ENCODE measurements at regions not wholly inside any gene's neighbourhood (a gene's known extent, or its start where the extent isn't known, plus 50 kb on each side); places are given as distances from the start of the nearest gene placed in this dataset.

- CTCF ChIA-PET (ENCODE audit: low intra/inter-chr PET ratio), result no interaction called here
- no peaks in the 10 kb centered on the region for H3K9me3 ChIP-seq (replicated peaks; ENCODE audit: control insufficient read depth, insufficient read depth, low read depth, low read length)
- H2AFZ ChIP-seq (ENCODE audit: low read depth, low read length), result no peak overlapping the region
- no peaks in the 10 kb centered on the region; the same call in 1 of the 2 replicates for H4K20me1 ChIP-seq (replicated peaks; ENCODE audit: control insufficient read depth, insufficient read depth, low read length)
- H3K27me3 ChIP-seq (ENCODE audit: control insufficient read depth in 2 of 2, insufficient read depth in 2 of 2, low read length in 2 of 2), result peaks cover 7 to 48% of the 10 kb centered on the region in 2 experiments; a peak in 4 of 5 replicates
- WGBS (ENCODE audit: insufficient coverage, low coverage, missing lambda C conversion rate), result 3% methylated on average over 7 of the region's 7 CpGs
- no peaks in the 10 kb centered on the region for H3K79me2 ChIP-seq (ENCODE audit: control insufficient read depth, insufficient read depth, low read length)
- no peak overlapping the region for H3K9ac ChIP-seq (ENCODE audit: insufficient read depth in 1 of 2, low read depth in 2 of 2, low read length in 2 of 2)
- H3K4me1 ChIP-seq (replicated peaks in 1 of 2; ENCODE audit: control insufficient read depth in 2 of 2, insufficient read depth in 2 of 2, low read length in 2 of 2), result no peaks in the 10 kb centered on the region
- in situ Hi-C loops (cut with MboI), result no loop called here
- H3K9me1 ChIP-seq (ENCODE audit: control insufficient read depth, insufficient read depth, low read length), result no peaks in the 10 kb centered on the region
- ATAC-seq (no peak), DNase-seq (ENCODE audit: extremely low read depth in 1 of 4, low spot score in 3 of 4) (no peak), FAIRE-seq (no peak)
- POLR2A ChIA-PET, result no interaction called here
- no peak overlapping the region for H3K4me2 ChIP-seq (ENCODE audit: insufficient read depth, low read length)
- no peak overlapping the region for H3K4me3 ChIP-seq
- no TSS peak for BruUV-seq (replicated peaks)
- H3K36me3 ChIP-seq (ENCODE audit: control insufficient read depth, insufficient read depth, low read length), result no peaks in the 10 kb centered on the region
- no peak overlapping the region for H3K27ac ChIP-seq (ENCODE audit: extremely low read depth, low read depth, low read length)
- intact Hi-C loops (cut with micrococcal nuclease), result no loop called here
- no peak for TF ChIP-seq PHB2 (IDR thresholded peaks at IDR 0.05; ENCODE audit: low read depth)
- no peak for TF ChIP-seq YY1 (IDR thresholded peaks at IDR 0.05; ENCODE audit: borderline replicate concordance in 1 of 3, control insufficient read depth in 1 of 3, extremely low read depth in 1 of 3, insufficient read depth in 3 of 3, insufficient read length in 1 of 3, insufficient replicate concordance in 2 of 3, low read depth in 1 of 3, low read length in 2 of 3)
- no peak for TF ChIP-seq ZNF165 (CRISPR knock-in tag; IDR thresholded peaks at IDR 0.05; ENCODE audit: borderline replicate concordance)
- no peak for TF ChIP-seq YBX1 (IDR thresholded peaks at IDR 0.05)
- TF ChIP-seq ZNF436 (CRISPR knock-in tag; IDR thresholded peaks at IDR 0.05), result no peak
- no peak for TF ChIP-seq NFYB (IDR thresholded peaks at IDR 0.05; ENCODE audit: extremely low read depth, insufficient read length)
- TF ChIP-seq, protein P1, sequence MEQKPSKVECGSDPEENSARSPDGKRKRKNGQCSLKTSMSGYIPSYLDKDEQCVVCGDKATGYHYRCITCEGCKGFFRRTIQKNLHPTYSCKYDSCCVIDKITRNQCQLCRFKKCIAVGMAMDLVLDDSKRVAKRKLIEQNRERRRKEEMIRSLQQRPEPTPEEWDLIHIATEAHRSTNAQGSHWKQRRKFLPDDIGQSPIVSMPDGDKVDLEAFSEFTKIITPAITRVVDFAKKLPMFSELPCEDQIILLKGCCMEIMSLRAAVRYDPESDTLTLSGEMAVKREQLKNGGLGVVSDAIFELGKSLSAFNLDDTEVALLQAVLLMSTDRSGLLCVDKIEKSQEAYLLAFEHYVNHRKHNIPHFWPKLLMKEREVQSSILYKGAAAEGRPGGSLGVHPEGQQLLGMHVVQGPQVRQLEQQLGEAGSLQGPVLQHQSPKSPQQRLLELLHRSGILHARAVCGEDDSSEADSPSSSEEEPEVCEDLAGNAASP (IDR thresholded peaks at IDR 0.05), result no peak
- TF ChIP-seq ZC3H4 (CRISPR knock-in tag; IDR thresholded peaks at IDR 0.05; ENCODE audit: borderline replicate concordance), result no peak
- TF ChIP-seq, protein P2, sequence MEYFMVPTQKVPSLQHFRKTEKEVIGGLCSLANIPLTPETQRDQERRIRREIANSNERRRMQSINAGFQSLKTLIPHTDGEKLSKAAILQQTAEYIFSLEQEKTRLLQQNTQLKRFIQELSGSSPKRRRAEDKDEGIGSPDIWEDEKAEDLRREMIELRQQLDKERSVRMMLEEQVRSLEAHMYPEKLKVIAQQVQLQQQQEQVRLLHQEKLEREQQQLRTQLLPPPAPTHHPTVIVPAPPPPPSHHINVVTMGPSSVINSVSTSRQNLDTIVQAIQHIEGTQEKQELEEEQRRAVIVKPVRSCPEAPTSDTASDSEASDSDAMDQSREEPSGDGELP (CRISPR knock-in tag; IDR thresholded peaks at IDR 0.05; ENCODE audit: borderline replicate concordance), result no peak
- no peak for TF ChIP-seq HDGF (IDR thresholded peaks at IDR 0.05)
- no peak for TF ChIP-seq ZBTB40 (IDR thresholded peaks at IDR 0.05)
- TF ChIP-seq ZBTB40 (CRISPR knock-in tag; IDR thresholded peaks at IDR 0.05), result no peak
- TF ChIP-seq MTF1 (CRISPR knock-in tag; IDR thresholded peaks at IDR 0.05; ENCODE audit: borderline replicate concordance), result no peak
Observed at GRCh38 chr9:126166291-126166690, 160.3 kb upstream of the MVB12B start.

Measured in K562 (cell line).